Liver (tissue), 8 donors: ENCODE measurements at regions not wholly inside any gene's neighbourhood (a gene's known extent, or its start where the extent isn't known, plus 50 kb on each side); places are given as distances from the start of the nearest gene placed in this dataset.

Experiments
- DNase-seq: peaks from one replicate; pipeline ENCODE4 v3.0.0-alpha.2; 2017; ENCODE audit warnings: low spot score
- H3K27ac ChIP-seq, 2 donors: one replicate each; pipeline ENCODE4 v1.7.0; 2013; ENCODE audit warnings: inconsistent platforms in 2 of 2, low read length in 2 of 2, control low read depth in 1 of 2, low read depth in 1 of 2, mild to moderate bottlenecking in 1 of 2
- H3K27me3 ChIP-seq, 4 donors: one replicate each; pipeline versions ENCODE4 v1.6.1 to v1.7.0; 2013; ENCODE audit warnings: low read length in 3 of 4, inconsistent platforms in 1 of 4, mild to moderate bottlenecking in 1 of 4, moderate library complexity in 1 of 4; ENCODE audit not compliant: control insufficient read depth in 4 of 4, insufficient read depth in 4 of 4
- H3K36me3 ChIP-seq, 4 donors: one replicate each; pipeline versions ENCODE4 v1.6.1 to v1.7.0; 2013; ENCODE audit warnings: low read length in 3 of 4, mild to moderate bottlenecking in 3 of 4, low read depth in 1 of 4, moderate library complexity in 1 of 4; ENCODE audit not compliant: control insufficient read depth in 4 of 4, insufficient read depth in 3 of 4
- H3K4me1 ChIP-seq, 4 donors: one replicate each; pipeline versions ENCODE4 v1.6.1 to v1.7.0; 2013; ENCODE audit warnings: low read length in 3 of 4, mild to moderate bottlenecking in 3 of 4, moderate library complexity in 1 of 4; ENCODE audit not compliant: control insufficient read depth in 4 of 4, insufficient read depth in 4 of 4
- H3K4me3 ChIP-seq, 3 donors: one replicate each; pipeline versions ENCODE4 v1.6.1 to v1.7.0; 2013; ENCODE audit warnings: low read length in 3 of 3, control low read depth in 1 of 3, low read depth in 1 of 3, mild to moderate bottlenecking in 1 of 3
- H3K9ac ChIP-seq, 2 donors: one replicate each; pipeline ENCODE4 v1.7.0; 2013; ENCODE audit warnings: low read length in 2 of 2, mild to moderate bottlenecking in 2 of 2, moderate library complexity in 2 of 2, control low read depth in 1 of 2, low read depth in 1 of 2
- H3K9me3 ChIP-seq, 4 donors: one replicate each; pipeline versions ENCODE4 v1.6.1 to v1.7.0; 2013; ENCODE audit warnings: low read length in 3 of 4; ENCODE audit not compliant: control insufficient read depth in 4 of 4
- ATF3 ChIP-seq: IDR thresholded peaks from 2 replicates; pipeline ENCODE4 v1.6.1; 2016; ENCODE audit warnings: antibody characterized with exemption
- CTCF ChIP-seq: fragments of 150-350 bp; IDR thresholded peaks from 2 replicates; pipeline ENCODE4 v1.5.1; 2017; ENCODE audit warnings: improper control_type of control experiment, low read depth, low read length; ENCODE audit not compliant: missing input control
- FOXA1 ChIP-seq: IDR thresholded peaks from 2 replicates; pipeline ENCODE4 v1.6.1; 2016; ENCODE audit warnings: antibody characterized with exemption
- FOXA2 ChIP-seq: IDR thresholded peaks from 2 replicates; pipeline ENCODE4 v1.6.1; 2016; ENCODE audit warnings: antibody characterized with exemption
- HNF4A ChIP-seq, 2 donors: conservative IDR thresholded peaks; 2 replicates each; pipeline ENCODE4 v1.6.1; 2016; ENCODE audit warnings: antibody characterized with exemption in 2 of 2, mild to moderate bottlenecking in 2 of 2
- HNF4G ChIP-seq: IDR thresholded peaks from 2 replicates; pipeline ENCODE4 v1.6.1; 2016; ENCODE audit warnings: antibody characterized with exemption
- JUND ChIP-seq, 2 donors: IDR thresholded peaks; 2 replicates each; pipeline ENCODE4 v1.6.1; 2016; ENCODE audit warnings: antibody characterized with exemption in 2 of 2
- NR2F2 ChIP-seq: IDR thresholded peaks from 2 replicates; pipeline ENCODE4 v1.6.1; 2016; ENCODE audit warnings: antibody characterized with exemption
- RAD21 ChIP-seq, 2 donors: IDR thresholded peaks; 2 replicates each; pipeline ENCODE4 v1.6.1; 2016; ENCODE audit warnings: antibody characterized with exemption in 2 of 2, mild to moderate bottlenecking in 2 of 2
- REST ChIP-seq: IDR thresholded peaks from 2 replicates; pipeline ENCODE4 v1.6.1; 2016; ENCODE audit warnings: antibody characterized with exemption, mild to moderate bottlenecking
- RXRA ChIP-seq, 2 donors: IDR thresholded peaks; 2 replicates each; pipeline ENCODE4 v1.6.1; 2017 to 2018; ENCODE audit warnings: antibody characterized with exemption in 2 of 2, mild to moderate bottlenecking in 1 of 2
- SP1 ChIP-seq: IDR thresholded peaks from 2 replicates; pipeline ENCODE4 v1.6.1; 2018; ENCODE audit warnings: antibody characterized with exemption, mild to moderate bottlenecking
- TAF1 ChIP-seq: conservative IDR thresholded peaks from 2 replicates; pipeline ENCODE4 v1.6.1; 2016; ENCODE audit warnings: antibody characterized with exemption, mild to moderate bottlenecking
- YY1 ChIP-seq: IDR thresholded peaks from 2 replicates; pipeline ENCODE4 v1.6.1; 2016; ENCODE audit warnings: antibody characterized with exemption, mild to moderate bottlenecking
- ZBTB33 ChIP-seq: IDR thresholded peaks from 2 replicates; pipeline ENCODE4 v1.6.1; 2016; ENCODE audit warnings: antibody characterized with exemption
- WGBS: extraction: QIAGEN DNeasy Blood & Tissue Kit; methylation state at CpG from one replicate; pipeline ENCODE4 v1.1.7; 2013; 5-methylcytosine and 5-hydroxymethylcytosine counted together
- donor health status: healthy.
- donor health status: healthy.
- donor health status: healthy.
- donor health status: healthy.
- donor health status: healthy.

GRCh38 chr1:101120868-101121267 lies 95.3 kb upstream of the DPH5 start:
- no peaks in the 10 kb centered on the region for H3K9me3 ChIP-seq
- DNase-seq = no peak
- no peak overlapping the region for H3K4me3 ChIP-seq
- H3K27ac ChIP-seq = no peak overlapping the region
- no peaks in the 10 kb centered on the region for H3K36me3 ChIP-seq
- TF ChIP-seq HNF4G (no peak), TAF1 (no peak), HNF4A (conservative IDR thresholded peaks at IDR 0.05) (no peak), RAD21 (IDR thresholded peaks at IDR 0.05) (no peak), CTCF (no peak), YY1 (no peak), NR2F2 (no peak), SP1 (no peak), JUND (IDR thresholded peaks at IDR 0.05) (no peak), RXRA (IDR thresholded peaks at IDR 0.05) (no peak), FOXA2 (no peak)
- H3K27me3 ChIP-seq = no peaks in the 10 kb centered on the region
- H3K9ac ChIP-seq = no peak overlapping the region
- H3K4me1 ChIP-seq = peaks cover 0 to 9% (median 1%) of the 10 kb centered on the region in 4 donors

GRCh38 chr1:101119289-101119688 lies 93.7 kb upstream of the DPH5 start:
- Histone ChIP-seq H3K9me3 (no peaks in the 10 kb centered on the region), H3K27me3 (no peaks in the 10 kb centered on the region), H3K36me3 (no peaks in the 10 kb centered on the region), H3K4me3 (no peak overlapping the region), H3K27ac (no peak overlapping the region), H3K9ac (no peak overlapping the region), H3K4me1 (peaks cover 0 to 9% (median 1%) of the 10 kb centered on the region in 4 donors)
- WGBS = 78% methylated on average over 4 of the region's 4 CpGs
- DNase-seq = no peak
- no peak for TF ChIP-seq HNF4A (conservative IDR thresholded peaks at IDR 0.05)
- no peak for TF ChIP-seq REST
- TF ChIP-seq ATF3 = no peak
- TF ChIP-seq FOXA1 = no peak
- no peak for TF ChIP-seq JUND (IDR thresholded peaks at IDR 0.05)
- no peak for TF ChIP-seq ZBTB33
